GM18519 (cell line): ENCODE measurements at regions not wholly inside any gene's neighbourhood (a gene's known extent, or its start where the extent isn't known, plus 50 kb on each side); places are given as distances from the start of the nearest gene placed in this dataset.
"Not testable (repeated sequence)": the region's sequence is repeated elsewhere in the genome, so short reads cannot be mapped to it uniquely, and the experiment has no call there.

Experiments
- ATAC-seq: cut with Tn5 transposase; IDR thresholded peaks from one replicate; pipeline ENCODE4 v1.9.1; 2021; ENCODE audit warnings: mild to moderate bottlenecking, moderate library complexity; ENCODE audit not compliant: unreplicated experiment, low FRiP score

- no peak for ATAC-seq
These were observed 183.2 kb upstream of the MAP3K1 start for GRCh38 chr5:56632199-56632598.

DNA sequence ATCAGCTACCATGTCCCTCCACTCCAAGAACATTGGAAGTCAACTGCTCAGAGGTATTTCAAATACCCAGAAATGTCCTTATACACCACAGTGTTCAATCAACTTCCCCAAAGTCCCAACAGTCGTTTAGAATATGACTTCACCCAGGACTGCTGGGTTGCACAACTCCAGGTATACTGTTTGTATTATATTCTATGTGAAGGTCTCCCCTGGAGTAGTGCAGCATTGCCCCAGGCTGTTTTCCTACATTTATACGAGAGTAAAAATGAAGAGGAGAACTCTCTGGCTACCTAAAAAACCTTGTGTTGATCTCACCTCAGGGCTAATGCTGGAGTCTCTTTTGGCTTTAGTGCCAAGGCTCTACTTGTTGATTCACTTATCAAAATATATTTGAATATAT is 183.6 kb upstream of the MAP3K1 start:
- ATAC-seq = no peak

GRCh38 chr5:56628616-56629015 is 186.7 kb upstream of the MAP3K1 start:
- not testable (repeated sequence) for ATAC-seq

DNA sequence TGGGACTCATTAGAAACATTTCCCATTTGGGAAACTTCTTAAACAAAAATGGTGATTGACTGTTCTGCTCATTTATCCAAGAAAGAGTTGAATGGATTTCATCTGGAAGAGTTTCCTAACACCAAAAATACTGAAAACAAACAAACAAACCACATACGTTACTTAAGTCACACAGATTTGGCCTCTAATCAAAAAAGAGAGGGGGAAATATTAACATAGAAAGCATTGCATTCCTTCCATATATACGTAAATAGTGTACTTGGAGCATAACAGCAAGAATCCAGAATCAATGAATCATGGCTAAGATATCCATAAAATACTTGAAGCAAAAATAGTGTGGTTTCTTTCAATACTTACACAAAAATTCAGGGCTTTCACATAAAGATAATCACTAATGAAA is 189.8 kb upstream of the MAP3K1 start:
- ATAC-seq = no peak

DNA sequence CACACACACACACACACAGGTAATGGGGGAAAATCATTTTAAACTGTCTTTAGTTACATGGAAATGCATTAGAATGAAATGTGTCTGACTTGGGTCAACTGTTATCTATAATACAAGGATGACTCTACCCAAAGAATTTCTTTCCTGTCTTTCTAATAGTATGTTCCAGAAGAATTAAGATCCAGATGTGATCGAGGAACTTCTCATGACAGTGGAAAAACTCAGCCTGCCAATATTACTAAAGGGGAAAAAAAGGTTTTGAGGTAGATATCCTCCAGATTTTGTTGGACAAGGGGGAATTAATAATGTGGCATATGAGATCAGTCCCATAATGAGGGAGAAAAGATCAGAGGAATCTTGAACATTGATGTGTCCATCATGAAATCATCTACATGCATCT is 190.6 kb upstream of the MAP3K1 start:
- ATAC-seq = no peak

GRCh38 chr5:56622141-56622540 is 193.2 kb upstream of the MAP3K1 start:
- ATAC-seq = no peak

GRCh38 chr5:56620903-56621677 is 194.3 kb upstream of the MAP3K1 start:
- no peak for ATAC-seq

DNA sequence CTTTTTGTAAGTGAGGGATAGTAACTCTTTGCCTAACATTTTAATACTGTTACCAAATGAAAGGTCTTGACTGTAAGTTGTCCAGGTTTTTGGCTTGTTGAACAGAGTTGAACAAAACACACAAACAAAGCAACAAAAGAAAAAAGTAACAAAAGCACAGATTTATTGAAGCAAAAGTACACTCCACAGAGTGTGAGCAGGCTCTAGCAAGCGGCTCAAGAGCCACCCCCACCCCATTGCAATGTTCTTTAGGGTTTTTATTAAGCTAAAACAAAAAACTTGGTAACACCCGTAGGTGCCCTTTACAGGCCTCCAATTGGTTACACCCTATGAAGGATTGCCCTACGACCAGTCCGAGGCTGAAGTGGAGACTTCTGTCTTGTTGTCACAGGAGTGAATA is 197.4 kb upstream of the MAP3K1 start:
- no peak for ATAC-seq

- ATAC-seq = no peak
These were observed 198.7 kb upstream of the MAP3K1 start for GRCh38 chr5:56616454-56617160.

- ATAC-seq = no peak
These were observed 199.8 kb upstream of the MAP3K1 start for GRCh38 chr5:56615361-56616153.

- ATAC-seq = no peak
These were observed 202.6 kb upstream of the MAP3K1 start for GRCh38 chr5:56612759-56613158.

DNA sequence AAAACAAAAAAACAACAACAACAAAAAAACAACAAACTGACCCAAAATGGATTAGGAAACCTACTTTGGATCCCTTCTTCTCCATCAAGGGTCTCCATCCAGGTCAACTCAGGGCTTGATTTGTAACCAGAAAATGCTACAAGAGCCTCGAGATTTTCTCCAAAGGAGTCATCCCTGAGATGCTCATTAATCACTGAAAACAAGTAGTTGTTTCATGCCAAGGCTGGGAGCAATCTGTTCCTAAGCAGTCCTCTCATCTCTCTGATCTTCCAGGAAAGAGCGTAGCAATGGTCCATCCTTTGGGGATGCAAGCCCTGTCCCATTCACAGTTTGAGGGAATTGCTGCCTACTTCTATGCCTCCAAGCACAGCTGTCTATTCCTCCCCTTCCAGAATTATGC is 203.0 kb upstream of the MAP3K1 start:
- ATAC-seq = no peak

GRCh38 chr5:56610093-56610698 is 205.2 kb upstream of the MAP3K1 start:
- ATAC-seq = no peak

GRCh38 chr5:56608217-56608925 is 207.0 kb upstream of the MAP3K1 start:
- no peak for ATAC-seq

GRCh38 chr5:56607551-56607950 is 207.8 kb upstream of the MAP3K1 start:
- no peak for ATAC-seq

- no peak for ATAC-seq
These were observed 208.3 kb upstream of the MAP3K1 start for GRCh38 chr5:56607074-56607473.

DNA sequence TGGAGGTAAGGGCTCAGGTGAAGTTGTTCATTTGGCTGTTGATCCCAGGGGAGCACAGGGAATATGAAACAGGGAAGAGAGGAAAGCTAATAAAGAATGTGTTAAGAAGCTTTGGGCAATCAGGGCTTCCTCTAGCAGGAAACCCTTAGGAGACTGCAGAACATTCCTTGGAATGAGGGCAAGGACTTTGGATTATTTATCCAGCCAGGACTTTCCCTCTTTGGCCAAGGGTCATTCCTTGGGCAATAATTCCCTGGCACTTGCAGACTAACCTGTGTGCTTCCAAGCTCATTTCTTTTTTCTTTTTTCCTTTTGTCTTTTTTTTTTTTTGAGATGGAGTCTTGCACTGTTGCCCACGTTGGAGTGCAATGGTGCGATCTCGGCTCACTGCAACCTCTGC is 209.2 kb upstream of the MAP3K1 start:
- no peak for ATAC-seq

- ATAC-seq = no peak
These were observed 210.1 kb upstream of the MAP3K1 start for GRCh38 chr5:56605231-56605630.

GRCh38 chr5:56601641-56602071 is 213.7 kb upstream of the MAP3K1 start:
- ATAC-seq = no peak

- no peak for ATAC-seq
These were observed 216.4 kb upstream of the MAP3K1 start for GRCh38 chr5:56598941-56599340.
